ENCODE measurements at regions not wholly inside any gene's neighbourhood (a gene's known extent, or its start where the extent isn't known, plus 50 kb on each side); places are given as distances from the start of the nearest gene placed in this dataset.

GRCh38 chr12:94094700-94095099 is 53.7 kb upstream of the PLXNC1 start:
- no peak overlapping the region for H3K4me3 ChIP-seq
- intact Hi-C loops (cut with DNase I), result no loop called here
- H3K27ac ChIP-seq, result no peak overlapping the region
- H3K27me3 ChIP-seq (ENCODE audit: low read depth), result no peaks in the 10 kb centered on the region
- H3K36me3 ChIP-seq, result no peaks in the 10 kb centered on the region
- H3K4me1 ChIP-seq, result no peaks in the 10 kb centered on the region
- DNase-seq, result no peak
- no peak for ATAC-seq
- TF ChIP-seq CTCF (IDR thresholded peaks at IDR 0.05), result no peak
- H3K9me3 ChIP-seq, result no peaks in the 10 kb centered on the region

GRCh38 chr12:94095618-94096017 is 52.8 kb upstream of the PLXNC1 start:
- no peak for ATAC-seq
- H3K4me3 ChIP-seq, result no peak overlapping the region
- H3K27me3 ChIP-seq (ENCODE audit: low read depth), result no peaks in the 10 kb centered on the region
- peaks cover under 1% of the 10 kb centered on the region for H3K4me1 ChIP-seq
- intact Hi-C loops (cut with DNase I), result no loop called here
- no peak for TF ChIP-seq CTCF (IDR thresholded peaks at IDR 0.05)
- H3K27ac ChIP-seq, result no peak overlapping the region
- DNase-seq, result no peak
- no peaks in the 10 kb centered on the region for H3K36me3 ChIP-seq
- H3K9me3 ChIP-seq, result no peaks in the 10 kb centered on the region

GRCh38 chr12:94098466-94098865 is 49.9 kb upstream of the PLXNC1 start:
- no peak for TF ChIP-seq CTCF (IDR thresholded peaks at IDR 0.05)
- peaks cover 7% of the 10 kb centered on the region for H3K27me3 ChIP-seq (ENCODE audit: low read depth)
- no peak overlapping the region for H3K27ac ChIP-seq
- H3K36me3 ChIP-seq, result no peaks in the 10 kb centered on the region
- intact Hi-C loops (cut with DNase I), result no loop called here
- no peaks in the 10 kb centered on the region for H3K9me3 ChIP-seq
- no peak for ATAC-seq
- no peak for DNase-seq
- peaks cover 16% of the 10 kb centered on the region for H3K4me1 ChIP-seq
- H3K4me3 ChIP-seq, result no peak overlapping the region
